ENCODE measurements at regions not wholly inside any gene's neighbourhood (a gene's known extent, or its start where the extent isn't known, plus 50 kb on each side); places are given as distances from the start of the nearest gene placed in this dataset.

DNA sequence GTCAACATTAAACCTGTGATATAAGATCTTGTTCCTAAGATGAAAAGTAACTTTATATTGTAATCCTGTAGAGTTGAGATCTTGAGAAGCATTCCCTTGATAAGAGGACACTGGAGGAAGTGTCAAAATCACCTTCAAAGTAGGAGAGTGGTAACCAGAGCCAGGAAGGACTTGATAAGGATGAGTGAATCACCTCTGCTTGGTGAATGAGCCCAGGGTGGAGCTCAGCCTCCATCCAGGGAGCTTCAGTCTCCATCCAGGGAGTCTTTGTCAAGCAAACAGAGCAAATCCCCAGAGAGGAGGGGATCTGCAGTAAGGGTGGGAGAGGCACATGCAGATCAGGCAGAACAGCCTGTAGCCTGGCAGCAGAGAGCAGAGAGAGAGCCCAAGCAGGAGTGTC lies 167.1 kb upstream of the SIX2 start:
- intact Hi-C loops (cut with DNase I): no loop called here
- Histone ChIP-seq H3K9me3 (no peaks in the 10 kb centered on the region), H3K27me3 (peaks cover 0 to 32% (median 12%) of the 10 kb centered on the region in 9 donors), H3K4me1 (no peaks in the 10 kb centered on the region), H3K4me3 (no peak overlapping the region), H3K36me3 (no peaks in the 10 kb centered on the region), H3K27ac (no peak overlapping the region)
- DNase-seq (no peak), ATAC-seq (no peak)
- no peak for TF ChIP-seq POLR2A (IDR thresholded peaks at IDR 0.05)

DNA sequence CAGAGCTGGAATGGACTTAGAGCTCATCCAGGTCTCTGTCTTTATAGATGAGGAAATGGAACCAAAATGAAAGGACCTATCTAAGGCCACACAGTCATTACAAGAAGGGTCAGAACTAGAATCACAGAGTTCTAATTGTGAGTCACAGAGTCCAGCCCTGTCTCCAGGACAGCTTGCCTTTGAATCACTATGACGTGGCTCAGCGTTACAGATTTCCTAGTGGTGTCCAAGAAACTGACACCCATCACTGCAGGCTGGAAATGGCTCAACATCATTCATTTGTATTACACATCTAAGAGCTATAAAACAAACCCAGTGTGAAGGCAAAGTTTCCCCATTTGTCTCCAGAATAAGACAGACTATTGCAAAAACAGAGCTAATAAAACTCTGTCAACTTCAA lies 164.3 kb upstream of the SIX2 start:
- Histone ChIP-seq H3K4me1 (peaks cover 0 to 23% (median 9%) of the 10 kb centered on the region in 12 donors), H3K4me3 (no peak overlapping the region), H3K27me3 (peaks cover 22 to 61% (median 41%) of the 10 kb centered on the region in 9 donors), H3K27ac (no peak overlapping the region), H3K9me3 (no peaks in the 10 kb centered on the region), H3K36me3 (no peaks in the 10 kb centered on the region)
- intact Hi-C loops (cut with DNase I): no loop called here
- WGBS, 4 donors: 46 to 69% (median 55%) methylated on average over 2 of the region's 2 CpGs
- TF ChIP-seq, protein P1, sequence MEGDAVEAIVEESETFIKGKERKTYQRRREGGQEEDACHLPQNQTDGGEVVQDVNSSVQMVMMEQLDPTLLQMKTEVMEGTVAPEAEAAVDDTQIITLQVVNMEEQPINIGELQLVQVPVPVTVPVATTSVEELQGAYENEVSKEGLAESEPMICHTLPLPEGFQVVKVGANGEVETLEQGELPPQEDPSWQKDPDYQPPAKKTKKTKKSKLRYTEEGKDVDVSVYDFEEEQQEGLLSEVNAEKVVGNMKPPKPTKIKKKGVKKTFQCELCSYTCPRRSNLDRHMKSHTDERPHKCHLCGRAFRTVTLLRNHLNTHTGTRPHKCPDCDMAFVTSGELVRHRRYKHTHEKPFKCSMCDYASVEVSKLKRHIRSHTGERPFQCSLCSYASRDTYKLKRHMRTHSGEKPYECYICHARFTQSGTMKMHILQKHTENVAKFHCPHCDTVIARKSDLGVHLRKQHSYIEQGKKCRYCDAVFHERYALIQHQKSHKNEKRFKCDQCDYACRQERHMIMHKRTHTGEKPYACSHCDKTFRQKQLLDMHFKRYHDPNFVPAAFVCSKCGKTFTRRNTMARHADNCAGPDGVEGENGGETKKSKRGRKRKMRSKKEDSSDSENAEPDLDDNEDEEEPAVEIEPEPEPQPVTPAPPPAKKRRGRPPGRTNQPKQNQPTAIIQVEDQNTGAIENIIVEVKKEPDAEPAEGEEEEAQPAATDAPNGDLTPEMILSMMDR (IDR thresholded peaks at IDR 0.05): no peak
- ATAC-seq (peak in 2 of 4 donors; percentile 57), DNase-seq (no peak)

DNA sequence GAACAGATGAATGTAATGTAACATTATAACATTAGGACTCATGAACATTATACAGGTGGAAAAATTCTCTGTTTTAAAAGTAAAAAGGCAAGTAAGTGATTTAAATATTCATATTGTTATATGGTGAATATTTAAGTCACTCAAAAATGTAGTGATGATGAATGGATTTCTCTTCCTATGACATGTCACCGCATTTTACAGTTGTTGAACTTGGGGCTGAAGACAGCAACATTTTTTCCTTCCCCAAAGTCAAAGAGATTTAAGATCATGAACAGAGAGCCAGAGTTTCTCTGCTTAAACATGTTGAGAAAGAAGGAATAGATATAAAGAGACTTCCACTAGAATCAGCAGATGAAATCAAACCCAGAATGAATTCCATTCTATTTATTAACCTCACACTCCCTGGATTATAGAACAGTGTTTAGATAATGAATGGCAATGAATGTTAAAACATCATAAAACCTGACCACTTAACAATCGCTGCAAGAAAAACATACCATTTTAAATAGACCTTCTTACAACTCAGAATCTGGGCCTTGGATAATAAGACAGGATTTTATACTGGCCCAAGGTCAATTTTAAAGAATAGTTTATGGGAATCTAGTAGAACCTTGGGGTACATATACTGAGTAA lies 163.6 kb upstream of the SIX2 start:
- WGBS, 4 donors: 89 to 94% (median 90%) methylated on average over 2 of the region's 2 CpGs
- H3K36me3 ChIP-seq: no peaks in the 10 kb centered on the region
- intact Hi-C loops (cut with DNase I): no loop called here
- peaks cover 28 to 67% (median 48%) of the 10 kb centered on the region in 9 donors for H3K27me3 ChIP-seq
- no peak overlapping the region for H3K27ac ChIP-seq
- H3K4me1 ChIP-seq: peaks cover 0 to 25% (median 10%) of the 10 kb centered on the region in 12 donors
- DNase-seq (no peak), ATAC-seq (no peak)
- no peak overlapping the region for H3K4me3 ChIP-seq
- no peaks in the 10 kb centered on the region for H3K9me3 ChIP-seq
- TF ChIP-seq, protein P1 (IDR thresholded peaks at IDR 0.05): no peak
- TF ChIP-seq POLR2A (IDR thresholded peaks at IDR 0.05): no peak

DNA sequence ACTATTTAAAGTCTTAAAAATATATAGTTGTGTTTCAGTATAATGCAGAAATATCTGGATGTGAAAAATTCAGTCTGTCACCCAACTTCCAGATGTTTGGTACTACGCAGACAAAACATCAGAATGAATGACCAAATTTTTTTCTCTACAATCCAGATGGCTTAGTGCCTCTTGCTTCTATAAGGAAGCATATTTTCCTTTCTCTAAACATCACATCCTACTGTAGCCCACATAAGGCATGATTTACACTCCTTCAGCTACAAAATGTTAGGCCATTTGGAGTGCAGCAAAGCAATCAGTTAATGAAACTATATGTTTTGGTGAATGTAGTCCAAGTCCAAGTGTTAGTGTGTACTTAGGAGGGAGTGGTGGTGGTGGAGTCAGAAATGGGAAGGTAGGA lies 162.9 kb upstream of the SIX2 start:
- WGBS, 4 donors: 92 to 100% (median 94%) methylated on average over 1 of the region's 1 CpG
- intact Hi-C loops (cut with DNase I): no loop called here
- ATAC-seq: no peak

More for the DNA sequence above, 162.9 kb upstream of the SIX2 start:
- Histone ChIP-seq H3K4me1 (peaks cover 0 to 25% (median 10%) of the 10 kb centered on the region in 12 donors), H3K9me3 (no peaks in the 10 kb centered on the region), H3K27me3 (peaks cover 34 to 75% (median 55%) of the 10 kb centered on the region in 9 donors), H3K4me3 (no peak overlapping the region), H3K27ac (no peak overlapping the region), H3K36me3 (no peaks in the 10 kb centered on the region)
- no peak for DNase-seq
- no peak for TF ChIP-seq POLR2A (IDR thresholded peaks at IDR 0.05)
- TF ChIP-seq, protein P1 (IDR thresholded peaks at IDR 0.05): no peak

Data from heart left ventricle (tissue), 16 donors.